Astrocyte of the spinal cord (primary cell): ENCODE measurements at regions not wholly inside any gene's neighbourhood (a gene's known extent, or its start where the extent isn't known, plus 50 kb on each side); places are given as distances from the start of the nearest gene placed in this dataset.

Experiments used
- DNase-seq: peaks from one replicate; pipeline ENCODE4 v3.0.0; 2011; ENCODE audit warnings: low read depth, low spot score
- H3K4me3 ChIP-seq: 2 replicates; pipeline ENCODE4 v1.5.1; 2011; ENCODE audit warnings: low read depth, mild to moderate bottlenecking, low read length, moderate library complexity
- in situ Hi-C: cut with HindIII; loops from 2 replicates; pipeline ENCODE4 v1.10.0; 2017; ENCODE audit warnings: low sequenced_read_pairs
- TF ChIP-seq, protein P1 (sequence below): IDR thresholded peaks from 2 replicates; pipeline ENCODE4 v1.5.1; 2012; ENCODE audit warnings: low read depth, mild to moderate bottlenecking, low read length, inconsistent platforms

DNA sequence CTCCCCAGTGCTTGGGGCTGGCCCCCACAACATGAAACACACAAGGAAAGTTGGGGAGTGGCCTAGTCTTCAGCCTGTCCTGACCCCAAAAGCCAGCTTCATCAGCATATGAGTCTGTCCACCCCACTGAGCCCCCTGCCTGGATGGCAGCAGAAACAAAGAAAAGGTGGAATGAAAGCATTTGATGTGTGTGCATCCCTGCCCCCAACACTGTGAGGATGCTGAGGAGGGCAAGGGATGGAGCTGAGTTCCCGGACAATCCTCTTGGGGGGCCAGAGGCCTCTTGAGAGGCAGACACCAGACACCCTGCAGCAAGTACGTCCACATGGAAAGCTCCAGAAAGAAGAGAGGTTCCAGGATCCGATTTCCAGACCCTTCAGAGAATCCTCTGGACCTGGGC lies 113.5 kb upstream of the PPP1R26 start:
- H3K4me3 ChIP-seq: no peak overlapping the region
- DNase-seq: no peak
- in situ Hi-C loops: no loop called here
- TF ChIP-seq, protein P1, sequence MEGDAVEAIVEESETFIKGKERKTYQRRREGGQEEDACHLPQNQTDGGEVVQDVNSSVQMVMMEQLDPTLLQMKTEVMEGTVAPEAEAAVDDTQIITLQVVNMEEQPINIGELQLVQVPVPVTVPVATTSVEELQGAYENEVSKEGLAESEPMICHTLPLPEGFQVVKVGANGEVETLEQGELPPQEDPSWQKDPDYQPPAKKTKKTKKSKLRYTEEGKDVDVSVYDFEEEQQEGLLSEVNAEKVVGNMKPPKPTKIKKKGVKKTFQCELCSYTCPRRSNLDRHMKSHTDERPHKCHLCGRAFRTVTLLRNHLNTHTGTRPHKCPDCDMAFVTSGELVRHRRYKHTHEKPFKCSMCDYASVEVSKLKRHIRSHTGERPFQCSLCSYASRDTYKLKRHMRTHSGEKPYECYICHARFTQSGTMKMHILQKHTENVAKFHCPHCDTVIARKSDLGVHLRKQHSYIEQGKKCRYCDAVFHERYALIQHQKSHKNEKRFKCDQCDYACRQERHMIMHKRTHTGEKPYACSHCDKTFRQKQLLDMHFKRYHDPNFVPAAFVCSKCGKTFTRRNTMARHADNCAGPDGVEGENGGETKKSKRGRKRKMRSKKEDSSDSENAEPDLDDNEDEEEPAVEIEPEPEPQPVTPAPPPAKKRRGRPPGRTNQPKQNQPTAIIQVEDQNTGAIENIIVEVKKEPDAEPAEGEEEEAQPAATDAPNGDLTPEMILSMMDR: no peak

DNA sequence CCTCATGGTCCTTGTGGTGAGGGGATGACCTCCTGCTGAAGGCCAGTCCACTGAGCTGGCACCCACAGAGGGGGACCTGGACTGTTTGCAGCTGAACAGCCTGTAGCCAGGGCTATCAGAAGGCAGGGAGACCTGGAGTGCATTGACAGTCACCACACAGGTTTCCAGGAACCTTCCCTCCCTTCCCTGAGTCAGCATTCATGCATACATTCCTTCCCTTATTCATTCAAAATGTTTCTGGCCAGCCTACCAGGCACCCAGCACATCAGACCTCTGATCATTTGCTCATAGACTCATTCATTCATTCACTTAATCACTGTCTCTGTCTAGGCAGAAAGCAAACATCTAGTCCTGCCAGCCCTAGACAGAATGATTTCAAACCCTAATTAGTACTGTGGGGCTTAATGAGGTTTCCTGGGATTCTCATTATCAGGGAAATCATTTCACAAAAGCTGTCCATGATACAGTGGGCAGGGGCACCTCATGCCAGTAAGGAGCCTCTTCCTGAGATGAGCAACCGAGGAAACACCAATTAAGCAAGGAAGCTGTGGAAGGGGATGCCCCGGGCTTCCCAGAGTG lies 110.1 kb upstream of the PPP1R26 start:
- in situ Hi-C loops: no loop called here
- TF ChIP-seq, protein P1: no peak
- DNase-seq: no peak
- no peak overlapping the region for H3K4me3 ChIP-seq

DNA sequence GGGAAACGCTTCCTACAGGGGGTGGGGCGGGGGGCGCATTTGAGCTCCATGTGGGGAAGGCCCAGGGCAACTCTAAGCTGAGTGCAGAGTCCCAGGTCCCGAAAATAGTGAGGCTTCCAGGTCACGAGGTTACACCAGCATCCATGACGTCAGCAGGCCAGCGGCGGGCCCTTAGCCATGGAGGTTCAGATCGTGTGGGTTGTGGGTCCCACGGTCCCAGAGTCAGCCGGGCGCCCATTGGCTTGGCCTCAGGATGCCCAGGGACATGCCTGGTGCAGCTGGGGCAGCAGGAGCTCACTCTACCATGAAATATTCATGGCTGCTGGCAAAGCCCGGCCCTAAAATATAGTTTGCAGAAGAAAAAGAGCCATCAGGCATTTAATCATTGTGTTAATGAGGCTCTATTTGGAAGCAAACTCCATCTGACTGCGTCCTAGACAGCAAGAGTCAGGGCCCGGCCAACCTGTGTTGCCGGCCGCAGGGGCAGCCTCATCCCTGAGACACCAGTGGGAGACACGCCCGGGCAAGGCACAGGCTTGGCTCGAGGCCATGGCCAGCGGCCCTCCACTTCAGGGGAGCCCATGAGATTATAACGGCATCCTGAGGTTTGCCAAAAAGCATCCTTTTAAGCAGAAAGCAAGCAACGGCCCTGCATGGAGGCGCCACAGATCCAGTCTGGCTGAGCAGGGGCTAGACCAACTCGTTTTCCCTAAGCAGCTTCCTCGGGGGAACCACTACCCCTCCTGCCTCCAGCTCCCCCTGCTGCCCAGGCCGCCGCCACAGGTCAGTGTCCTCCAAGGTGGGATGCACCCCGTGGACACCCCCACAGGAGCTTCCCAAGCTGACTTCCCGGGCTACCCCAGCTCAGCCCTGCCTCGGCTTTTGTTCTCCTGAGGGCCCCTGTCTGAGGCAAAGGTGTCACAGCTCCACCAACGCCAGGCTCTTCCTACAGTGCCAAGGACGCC lies 108.9 kb upstream of the PPP1R26 start:
- H3K4me3 ChIP-seq: no peak overlapping the region
- in situ Hi-C loops: no loop called here
- TF ChIP-seq, protein P1: no peak
- no peak for DNase-seq

DNA sequence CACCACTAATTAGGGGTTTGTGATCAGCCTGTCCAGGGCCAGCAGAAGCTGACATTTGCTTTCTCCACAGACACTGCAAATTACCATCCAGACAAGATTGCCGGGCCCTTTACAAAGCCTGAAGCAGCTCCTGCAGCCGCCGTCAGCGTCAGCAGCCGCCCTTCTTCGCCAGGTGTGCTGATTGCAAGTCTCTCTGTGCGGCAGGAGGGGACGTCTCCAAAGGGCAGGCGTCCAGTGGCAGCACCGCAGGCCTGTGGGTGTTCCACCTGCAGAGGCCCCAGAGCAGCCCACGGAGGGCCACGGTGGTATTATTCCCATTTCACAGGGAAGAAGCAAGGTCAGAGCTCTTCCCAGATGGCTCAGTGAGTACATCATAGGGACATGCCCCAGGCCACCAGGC lies 108.0 kb upstream of the PPP1R26 start:
- TF ChIP-seq, protein P1: no peak
- H3K4me3 ChIP-seq: no peak overlapping the region
- in situ Hi-C loops: no loop called here
- no peak for DNase-seq

DNA sequence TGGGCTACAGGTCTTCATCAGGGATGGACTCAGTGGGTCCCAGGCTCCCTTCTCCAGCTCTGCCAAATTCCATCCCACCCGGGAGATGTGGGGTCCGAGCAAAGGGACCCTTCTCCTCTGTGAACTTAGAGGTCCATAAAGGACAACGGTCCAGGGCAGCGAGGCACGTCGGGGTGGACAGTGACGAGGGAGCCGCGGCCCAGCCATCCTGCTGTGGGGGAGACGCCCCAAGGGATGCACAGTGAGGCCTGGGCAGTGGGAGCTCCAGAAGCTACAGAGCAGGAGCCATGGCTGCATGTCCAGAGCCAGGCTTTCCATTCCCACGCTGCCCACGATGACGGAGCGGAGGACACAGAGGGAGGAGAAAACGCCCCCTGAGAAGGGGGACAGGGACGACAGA lies 107.5 kb upstream of the PPP1R26 start:
- DNase-seq: no peak
- no peak overlapping the region for H3K4me3 ChIP-seq
- in situ Hi-C loops: no loop called here
- TF ChIP-seq, protein P1: no peak

DNA sequence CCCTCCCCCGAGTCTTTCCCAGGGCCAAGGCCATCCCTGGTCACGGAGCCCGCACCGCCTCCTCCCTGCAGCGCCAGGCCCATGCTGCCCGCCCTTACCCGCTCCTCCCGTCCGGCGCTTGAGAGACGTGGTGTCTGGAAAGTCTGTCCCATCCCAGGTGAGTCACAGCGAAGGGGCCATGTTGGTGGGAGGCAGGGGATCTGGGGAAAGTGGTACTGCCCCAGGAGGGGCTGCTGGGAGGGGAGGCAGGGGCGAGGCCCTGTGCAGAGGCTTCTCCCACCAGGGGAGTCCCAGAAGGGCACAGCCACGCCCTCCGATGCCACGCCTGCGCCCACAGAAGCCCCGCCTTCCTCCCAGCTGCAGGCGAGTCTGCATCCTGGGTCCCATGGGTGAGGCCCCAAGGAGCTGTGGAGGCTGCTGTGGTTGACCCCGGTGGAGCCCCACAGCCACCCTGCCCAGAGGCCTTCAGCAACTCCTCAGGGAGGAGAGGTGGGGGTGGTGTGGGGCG lies 107.0 kb upstream of the PPP1R26 start:
- DNase-seq: no peak
- in situ Hi-C loops: no loop called here
- H3K4me3 ChIP-seq: no peak overlapping the region
- TF ChIP-seq, protein P1: no peak
